WTC11 (cell line): ENCODE measurements at regions not wholly inside any gene's neighbourhood (a gene's known extent, or its start where the extent isn't known, plus 50 kb on each side); places are given as distances from the start of the nearest gene placed in this dataset.

ENCODE experiments used
- CREB1 ChIP-seq: sonication (generic); formaldehyde crosslinking; IDR thresholded peaks from 2 replicates; pipeline ENCODE4 v1.8.0; 2023; ENCODE audit warnings: mild to moderate bottlenecking, missing genetic modification reagents
- CTCF ChIP-seq: fragments of 200-600 bp; IDR thresholded peaks from 2 replicates; pipeline ENCODE4 v1.8.0; 2022; ENCODE audit warnings: antibody characterized with exemption
- FOXP4 ChIP-seq: sonication (generic); formaldehyde crosslinking; IDR thresholded peaks from 2 replicates; pipeline ENCODE4 v1.8.0; 2022; ENCODE audit warnings: mild to moderate bottlenecking, missing genetic modification reagents
- GTF2I ChIP-seq: fragments of 250-450 bp; sonication (Bioruptor Pico); conservative IDR thresholded peaks from 2 replicates; pipeline ENCODE4 v1.4.0; 2021; ENCODE audit warnings: mild to moderate bottlenecking
- KAT7 ChIP-seq: sonication (generic); formaldehyde crosslinking; IDR thresholded peaks from 2 replicates; pipeline ENCODE4 v1.8.1; 2023; ENCODE audit warnings: missing genetic modification reagents, mild to moderate bottlenecking, borderline replicate concordance
- MXD4 ChIP-seq: fragments of 250-450 bp; sonication (Bioruptor Pico); IDR thresholded peaks from 2 replicates; pipeline ENCODE4 v1.8.0; 2021; ENCODE audit warnings: mild to moderate bottlenecking, moderate library complexity, borderline replicate concordance
- RORB ChIP-seq: fragments of 250-450 bp; sonication (Bioruptor Pico); IDR thresholded peaks from 2 replicates; pipeline ENCODE4 v1.9.0; 2021; ENCODE audit warnings: mild to moderate bottlenecking
- TCF7 ChIP-seq: sonication (generic); formaldehyde crosslinking; IDR thresholded peaks from 2 replicates; pipeline ENCODE4 v1.8.0; 2022; ENCODE audit warnings: mild to moderate bottlenecking, low read depth, missing genetic modification reagents, moderate library complexity
- ZNF232 ChIP-seq: sonication (generic); formaldehyde crosslinking; IDR thresholded peaks from 2 replicates; pipeline ENCODE4 v1.8.0; 2022; ENCODE audit warnings: mild to moderate bottlenecking, missing genetic modification reagents
- ZNF263 ChIP-seq: sonication (generic); formaldehyde crosslinking; IDR thresholded peaks from 2 replicates; pipeline ENCODE4 v1.8.1; 2022; ENCODE audit warnings: low read depth, mild to moderate bottlenecking, moderate library complexity, missing genetic modification reagents

- no peak for TF ChIP-seq CREB1 (CRISPR knock-in tag)
- TF ChIP-seq ZNF232 (CRISPR knock-in tag), result no peak
- no peak for TF ChIP-seq CTCF
- TF ChIP-seq KAT7, result no peak
- no peak for TF ChIP-seq GTF2I (CRISPR knock-in tag)
- TF ChIP-seq FOXP4 (CRISPR knock-in tag), result no peak
- no peak for TF ChIP-seq RORB (CRISPR knock-in tag)
- TF ChIP-seq ZNF263, result no peak
- TF ChIP-seq TCF7 (CRISPR knock-in tag), result no peak
- no peak for TF ChIP-seq MXD4
Measured at GRCh38 chr3:59423707-59424106, 373.9 kb upstream of the CFAP20DC start.
